Peyer's patch (tissue), 4 donors: ENCODE measurements at regions not wholly inside any gene's neighbourhood (a gene's known extent, or its start where the extent isn't known, plus 50 kb on each side); places are given as distances from the start of the nearest gene placed in this dataset.

Source experiments
- DNase-seq, 3 donors: peaks; one replicate each; pipeline ENCODE4 v3.0.0-alpha.2; 2017 to 2019
- H3K27ac ChIP-seq, 4 donors: fragments of 200-600 bp; sonication (generic); one replicate each; pipeline ENCODE4 v1.5.1; 2016 to 2019
- H3K27me3 ChIP-seq, 2 donors: fragments of 200-600 bp; sonication (generic); one replicate each; pipeline ENCODE4 v1.5.1; 2019
- H3K36me3 ChIP-seq, 3 donors: fragments of 200-600 bp; sonication (generic); one replicate each; pipeline ENCODE4 v1.5.1; 2016 to 2019
- H3K4me1 ChIP-seq, 4 donors: fragments of 200-600 bp; sonication (generic); one replicate each; pipeline ENCODE4 v1.5.1; 2016 to 2019
- H3K4me3 ChIP-seq, 4 donors: fragments of 200-600 bp; sonication (generic); 1 replicate in 3 of 4; 2 replicates in 1 of 4; pipeline ENCODE4 v1.5.1; 2016 to 2019; ENCODE audit warnings: mild to moderate bottlenecking in 1 of 4
- H3K9me3 ChIP-seq, 4 donors: fragments of 200-600 bp; sonication (generic); one replicate each; pipeline ENCODE4 v1.5.1; 2016 to 2019; ENCODE audit warnings: mild to moderate bottlenecking in 1 of 4
- CTCF ChIP-seq, 6 experiments: fragments of 450-650 bp in 4 of 6; fragments of 200-600 bp in 2 of 6; sonication (generic) in 1 of 6; IDR thresholded peaks; one replicate each; pipeline ENCODE4 v1.5.1; 2017 to 2019; ENCODE audit warnings: antibody characterized with exemption in 6 of 6, mild to moderate bottlenecking in 3 of 6, moderate library complexity in 1 of 6
- POLR2A ChIP-seq, 2 donors: fragments of 450-650 bp; IDR thresholded peaks; one replicate each; pipeline ENCODE4 v1.5.1; 2017; ENCODE audit warnings: antibody characterized with exemption in 2 of 2, mild to moderate bottlenecking in 2 of 2, moderate library complexity in 2 of 2

- no peak for DNase-seq
- no peak for TF ChIP-seq CTCF (IDR thresholded peaks at IDR 0.05)
- TF ChIP-seq POLR2A (IDR thresholded peaks at IDR 0.05), result no peak
These were observed 838.3 kb upstream of the NOVA1 start for GRCh38 chr14:27435923-27436670.

GRCh38 chr14:27484633-27485032, 886.8 kb upstream of the NOVA1 start:
- no peaks in the 10 kb centered on the region for H3K4me1 ChIP-seq
- TF ChIP-seq POLR2A (IDR thresholded peaks at IDR 0.05) (no peak), CTCF (IDR thresholded peaks at IDR 0.05) (no peak)
- no peaks in the 10 kb centered on the region for H3K36me3 ChIP-seq
- H3K4me3 ChIP-seq, result no peak overlapping the region
- no peak for DNase-seq
- H3K9me3 ChIP-seq, result no peaks in the 10 kb centered on the region
- H3K27ac ChIP-seq, result no peak overlapping the region
- H3K27me3 ChIP-seq, result no peaks in the 10 kb centered on the region

More at GRCh38 chr14:27435923-27436670, 838.3 kb upstream of the NOVA1 start:
- Histone ChIP-seq H3K27me3 (no peaks in the 10 kb centered on the region), H3K9me3 (no peaks in the 10 kb centered on the region), H3K4me1 (no peaks in the 10 kb centered on the region), H3K27ac (no peak overlapping the region), H3K4me3 (no peak overlapping the region), H3K36me3 (no peaks in the 10 kb centered on the region)

GRCh38 chr14:27485193-27485592, 887.4 kb upstream of the NOVA1 start:
- H3K36me3 ChIP-seq, result no peaks in the 10 kb centered on the region
- TF ChIP-seq POLR2A (IDR thresholded peaks at IDR 0.05) (no peak), CTCF (IDR thresholded peaks at IDR 0.05) (no peak)
- H3K4me1 ChIP-seq, result no peaks in the 10 kb centered on the region
- no peak overlapping the region for H3K27ac ChIP-seq
- no peak overlapping the region for H3K4me3 ChIP-seq
- no peaks in the 10 kb centered on the region for H3K27me3 ChIP-seq
- no peak for DNase-seq
- H3K9me3 ChIP-seq, result no peaks in the 10 kb centered on the region

- Histone ChIP-seq H3K36me3 (no peaks in the 10 kb centered on the region), H3K9me3 (peaks cover 0 to 10% (median 0%) of the 10 kb centered on the region in 4 donors), H3K27ac (no peak overlapping the region), H3K4me1 (no peaks in the 10 kb centered on the region), H3K27me3 (no peaks in the 10 kb centered on the region), H3K4me3 (no peak overlapping the region)
- no peak for DNase-seq
- TF ChIP-seq POLR2A (IDR thresholded peaks at IDR 0.05) (no peak), CTCF (IDR thresholded peaks at IDR 0.05) (no peak)
These were observed 908.4 kb upstream of the NOVA1 start for GRCh38 chr14:27506272-27506671.

- H3K36me3 ChIP-seq, result no peaks in the 10 kb centered on the region
- peak in 3 of 6 experiments; percentile 10 to 38 (median 12) for TF ChIP-seq CTCF (IDR thresholded peaks at IDR 0.05)
- no peak for TF ChIP-seq POLR2A (IDR thresholded peaks at IDR 0.05)
- no peak for DNase-seq
- no peaks in the 10 kb centered on the region for H3K9me3 ChIP-seq
- no peaks in the 10 kb centered on the region for H3K4me1 ChIP-seq
- no peak overlapping the region for H3K4me3 ChIP-seq
- H3K27me3 ChIP-seq, result no peaks in the 10 kb centered on the region
- no peak overlapping the region for H3K27ac ChIP-seq
These were observed 930.5 kb upstream of the NOVA1 start for GRCh38 chr14:27528328-27528727.
